GM12874 (cell line): ENCODE measurements at regions not wholly inside any gene's neighbourhood (a gene's known extent, or its start where the extent isn't known, plus 50 kb on each side); places are given as distances from the start of the nearest gene placed in this dataset.

ENCODE experiments used
- TF ChIP-seq, protein P1 (sequence below): IDR thresholded peaks from 2 replicates; pipeline ENCODE4 v1.5.1; 2011; ENCODE audit warnings: low read depth, mild to moderate bottlenecking, control low read depth, low read length, moderate library complexity; ENCODE audit not compliant: insufficient read depth

- TF ChIP-seq, protein P1, sequence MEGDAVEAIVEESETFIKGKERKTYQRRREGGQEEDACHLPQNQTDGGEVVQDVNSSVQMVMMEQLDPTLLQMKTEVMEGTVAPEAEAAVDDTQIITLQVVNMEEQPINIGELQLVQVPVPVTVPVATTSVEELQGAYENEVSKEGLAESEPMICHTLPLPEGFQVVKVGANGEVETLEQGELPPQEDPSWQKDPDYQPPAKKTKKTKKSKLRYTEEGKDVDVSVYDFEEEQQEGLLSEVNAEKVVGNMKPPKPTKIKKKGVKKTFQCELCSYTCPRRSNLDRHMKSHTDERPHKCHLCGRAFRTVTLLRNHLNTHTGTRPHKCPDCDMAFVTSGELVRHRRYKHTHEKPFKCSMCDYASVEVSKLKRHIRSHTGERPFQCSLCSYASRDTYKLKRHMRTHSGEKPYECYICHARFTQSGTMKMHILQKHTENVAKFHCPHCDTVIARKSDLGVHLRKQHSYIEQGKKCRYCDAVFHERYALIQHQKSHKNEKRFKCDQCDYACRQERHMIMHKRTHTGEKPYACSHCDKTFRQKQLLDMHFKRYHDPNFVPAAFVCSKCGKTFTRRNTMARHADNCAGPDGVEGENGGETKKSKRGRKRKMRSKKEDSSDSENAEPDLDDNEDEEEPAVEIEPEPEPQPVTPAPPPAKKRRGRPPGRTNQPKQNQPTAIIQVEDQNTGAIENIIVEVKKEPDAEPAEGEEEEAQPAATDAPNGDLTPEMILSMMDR = no peak
Measured at GRCh38 chr2:139813340-139813739, 1033.2 kb upstream of the NXPH2 start.

DNA sequence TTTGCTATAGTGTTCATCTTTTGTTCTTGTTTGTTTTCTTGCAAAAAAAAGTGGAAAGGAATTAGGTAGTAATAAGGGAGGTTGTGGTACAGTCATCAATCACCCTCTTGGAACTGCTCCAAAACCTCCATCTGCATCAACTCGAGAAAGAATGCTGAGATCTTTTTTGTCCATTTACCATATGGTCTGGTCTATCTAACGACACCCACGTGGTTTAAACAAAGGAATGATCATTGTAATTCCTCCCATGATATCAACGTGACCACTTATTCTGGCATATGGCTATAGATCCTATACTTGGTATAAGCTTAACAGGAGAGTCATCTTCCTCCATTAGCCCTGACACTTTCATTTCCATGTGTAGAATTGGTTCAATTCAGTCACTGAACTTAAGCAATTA, 1025.3 kb upstream of the NXPH2 start:
- TF ChIP-seq, protein P1 = no peak

DNA sequence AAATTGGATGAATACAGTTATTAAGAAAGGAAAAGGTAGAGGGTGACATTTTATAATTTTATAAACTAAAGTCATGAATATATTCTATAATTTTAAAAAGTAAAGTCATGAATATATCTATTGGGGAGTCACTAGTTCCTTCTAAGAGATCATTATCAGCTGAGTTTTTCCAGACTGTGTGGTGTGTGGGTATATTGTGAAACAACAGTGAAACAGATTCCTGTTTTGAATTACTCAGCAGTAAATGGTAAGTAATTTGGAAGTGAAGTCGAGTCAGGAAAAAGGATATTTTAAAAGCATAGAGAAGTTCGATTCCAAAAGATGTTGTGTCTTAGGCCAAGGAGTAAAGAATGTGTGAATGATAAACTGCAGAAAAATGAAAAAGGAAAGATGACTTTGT, 1018.2 kb upstream of the NXPH2 start:
- TF ChIP-seq, protein P1 = no peak

GRCh38 chr2:139790807-139791752, 1010.9 kb upstream of the NXPH2 start:
- TF ChIP-seq, protein P1 = no peak

GRCh38 chr2:139790136-139790535, 1009.9 kb upstream of the NXPH2 start:
- TF ChIP-seq, protein P1 = no peak

GRCh38 chr2:139778732-139779131, 998.5 kb upstream of the NXPH2 start:
- TF ChIP-seq, protein P1 = no peak

DNA sequence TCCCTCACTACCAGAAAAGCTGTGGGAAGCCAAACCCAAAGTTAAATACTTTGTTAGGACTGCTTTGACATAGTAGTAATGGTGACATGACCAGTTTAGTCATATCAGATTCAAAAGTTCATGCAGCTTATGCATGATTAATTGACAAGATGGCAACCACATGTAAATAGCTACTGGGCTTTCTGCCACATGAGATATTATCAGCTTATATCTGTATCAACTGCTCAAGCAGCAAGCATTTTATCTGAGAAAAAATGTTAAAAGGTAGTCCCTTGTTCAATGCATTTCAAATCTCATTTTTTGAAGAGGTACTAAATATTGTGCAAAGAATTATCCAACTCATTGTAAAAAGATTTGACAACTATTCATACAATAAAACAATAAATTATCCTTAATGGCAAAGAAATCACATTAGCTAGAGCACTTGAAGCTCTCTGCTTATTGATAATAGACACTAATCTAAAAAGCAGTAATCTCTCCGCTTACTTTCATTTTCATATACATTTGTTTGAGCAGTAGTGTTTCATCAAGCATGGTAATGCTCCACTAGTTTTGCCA, 993.6 kb upstream of the NXPH2 start:
- TF ChIP-seq, protein P1 = no peak
